ENCODE measurements at regions not wholly inside any gene's neighbourhood (a gene's known extent, or its start where the extent isn't known, plus 50 kb on each side); places are given as distances from the start of the nearest gene placed in this dataset.

- no peak for TF ChIP-seq CTCF (IDR thresholded peaks at IDR 0.05; ENCODE audit: low read length)
- TF ChIP-seq EZH2 (optimal IDR thresholded peaks at IDR 0.05; ENCODE audit: low read depth, low read length) = no peak
- no peak for TF ChIP-seq EZH2phosphoT487 (IDR thresholded peaks at IDR 0.05; ENCODE audit: low read length)
Observed at GRCh38 chr5:15103130-15103529, 231.6 kb upstream of the ANKH start.

Measured in MM.1S (cell line).